Neural cell (in vitro differentiated cells): ENCODE measurements at regions not wholly inside any gene's neighbourhood (a gene's known extent, or its start where the extent isn't known, plus 50 kb on each side); places are given as distances from the start of the nearest gene placed in this dataset.

Experiments used
- H2AFZ ChIP-seq: fragments of 200-600, 300-800 bp; sonication (generic), shearing (Covaris generic); 2 replicates; pipeline ENCODE4 v1.6.0; 2014; ENCODE audit warnings: low read depth, mild to moderate bottlenecking, antibody characterized with exemption, low read length, moderate library complexity
- H3F3A ChIP-seq: fragments of 200-600 bp; shearing (Covaris generic); 2 replicates; pipeline ENCODE4 v1.6.1; 2016; ENCODE audit warnings: mild to moderate bottlenecking, moderate library complexity, mixed read lengths, antibody characterized with exemption, low read length; ENCODE audit not compliant: insufficient read depth, poor library complexity, severe bottlenecking
- H3K27ac ChIP-seq: fragments of 200-600, 300-800 bp; sonication (generic), shearing (Covaris generic); 2 replicates; pipeline ENCODE4 v1.5.1; 2014; ENCODE audit warnings: mild to moderate bottlenecking, low read length, moderate library complexity
- H3K27me3 ChIP-seq: fragments of 300-800, 200-600 bp; sonication (generic), shearing (Covaris generic); 2 replicates; pipeline ENCODE4 v1.6.0; 2014; ENCODE audit warnings: mild to moderate bottlenecking, low read depth, low read length, moderate library complexity; ENCODE audit not compliant: insufficient read depth
- H3K36me3 ChIP-seq: fragments of 300-800, 200-600 bp; sonication (generic), shearing (Covaris generic); 2 replicates; pipeline ENCODE4 v1.5.1; 2014; ENCODE audit warnings: mild to moderate bottlenecking, antibody characterized with exemption, low read length, moderate library complexity; ENCODE audit not compliant: insufficient read depth
- H3K4me2 ChIP-seq: fragments of 300-800, 200-600 bp; sonication (generic), shearing (Covaris generic); 2 replicates; pipeline ENCODE4 v1.6.0; 2014; ENCODE audit warnings: mild to moderate bottlenecking, low read length
- H3K4me3 ChIP-seq: fragments of 300-800, 200-600 bp; sonication (generic), shearing (Covaris generic); 2 replicates; pipeline ENCODE4 v1.5.1; 2014; ENCODE audit warnings: mild to moderate bottlenecking, low read length, moderate library complexity
- H3K79me2 ChIP-seq: fragments of 200-600 bp; shearing (Covaris generic); replicated peaks from 2 replicates; pipeline ENCODE4 v1.6.0; 2014; ENCODE audit warnings: mild to moderate bottlenecking, low read length, moderate library complexity; ENCODE audit not compliant: insufficient read depth
- H3K9ac ChIP-seq: fragments of 300-800, 200-600 bp; sonication (generic), shearing (Covaris generic); 2 replicates; pipeline ENCODE4 v1.6.1; 2016; ENCODE audit warnings: mild to moderate bottlenecking, low read length, mixed read lengths
- H3K9me2 ChIP-seq: fragments of 200-600 bp; shearing (Covaris generic); 2 replicates; pipeline ENCODE4 v1.6.1; 2016; ENCODE audit warnings: mild to moderate bottlenecking, low read length, mixed read lengths; ENCODE audit not compliant: insufficient read depth
- H3K9me3 ChIP-seq: fragments of 200-600, 300-800 bp; sonication (generic), shearing (Covaris generic); 2 replicates; pipeline ENCODE4 v1.6.1; 2016; ENCODE audit warnings: mild to moderate bottlenecking, mixed run types, low read length, moderate library complexity, mixed read lengths
- H4K20me1 ChIP-seq: fragments of 200-600 bp; shearing (Covaris generic); 2 replicates; pipeline ENCODE4 v1.6.1; 2016; ENCODE audit warnings: mild to moderate bottlenecking, mixed run types; ENCODE audit not compliant: insufficient read depth
- EP300 ChIP-seq: fragments of 450-650 bp; conservative IDR thresholded peaks from 2 replicates; pipeline ENCODE4 v1.6.1; 2014; ENCODE audit warnings: antibody characterized with exemption, mild to moderate bottlenecking, moderate library complexity; ENCODE audit not compliant: poor library complexity, severe bottlenecking
- EZH2 ChIP-seq: fragments of 200-600, 300-800 bp; shearing (Covaris generic), sonication (generic); IDR thresholded peaks from 2 replicates; pipeline ENCODE4 v1.6.1; 2014; ENCODE audit warnings: antibody characterized with exemption, low read length, borderline replicate concordance, mild to moderate bottlenecking; ENCODE audit not compliant: insufficient read depth, poor library complexity, severe bottlenecking
- MXI1 ChIP-seq: fragments of 450-650 bp; conservative IDR thresholded peaks from 2 replicates; pipeline ENCODE4 v1.6.1; 2014; ENCODE audit warnings: antibody characterized with exemption, mild to moderate bottlenecking; ENCODE audit not compliant: poor library complexity, severe bottlenecking
- POLR2AphosphoS5 ChIP-seq: IDR thresholded peaks from 2 replicates; pipeline ENCODE4 v1.6.1; 2012
- RAD21 ChIP-seq: fragments of 450-650 bp; conservative IDR thresholded peaks from 2 replicates; pipeline ENCODE4 v1.6.1; 2014; ENCODE audit warnings: antibody characterized with exemption, mild to moderate bottlenecking, moderate library complexity
- SMC3 ChIP-seq: fragments of 450-650 bp; conservative IDR thresholded peaks from 2 replicates; pipeline ENCODE4 v1.6.1; 2014; ENCODE audit warnings: antibody characterized with exemption, mild to moderate bottlenecking, moderate library complexity; ENCODE audit not compliant: poor library complexity
- TAF1 ChIP-seq: IDR thresholded peaks from 2 replicates; pipeline ENCODE4 v1.6.1; 2012; ENCODE audit warnings: low read depth
- TF ChIP-seq, protein P1 (sequence below): fragments of 450-650 bp; IDR thresholded peaks from 2 replicates; pipeline ENCODE4 v1.5.1; 2014; ENCODE audit warnings: antibody characterized with exemption, mild to moderate bottlenecking, moderate library complexity; ENCODE audit not compliant: poor library complexity, severe bottlenecking
- TF ChIP-seq, protein P2 (sequence below): IDR thresholded peaks from 2 replicates; pipeline ENCODE4 v1.6.1; 2012; ENCODE audit warnings: borderline replicate concordance

DNA sequence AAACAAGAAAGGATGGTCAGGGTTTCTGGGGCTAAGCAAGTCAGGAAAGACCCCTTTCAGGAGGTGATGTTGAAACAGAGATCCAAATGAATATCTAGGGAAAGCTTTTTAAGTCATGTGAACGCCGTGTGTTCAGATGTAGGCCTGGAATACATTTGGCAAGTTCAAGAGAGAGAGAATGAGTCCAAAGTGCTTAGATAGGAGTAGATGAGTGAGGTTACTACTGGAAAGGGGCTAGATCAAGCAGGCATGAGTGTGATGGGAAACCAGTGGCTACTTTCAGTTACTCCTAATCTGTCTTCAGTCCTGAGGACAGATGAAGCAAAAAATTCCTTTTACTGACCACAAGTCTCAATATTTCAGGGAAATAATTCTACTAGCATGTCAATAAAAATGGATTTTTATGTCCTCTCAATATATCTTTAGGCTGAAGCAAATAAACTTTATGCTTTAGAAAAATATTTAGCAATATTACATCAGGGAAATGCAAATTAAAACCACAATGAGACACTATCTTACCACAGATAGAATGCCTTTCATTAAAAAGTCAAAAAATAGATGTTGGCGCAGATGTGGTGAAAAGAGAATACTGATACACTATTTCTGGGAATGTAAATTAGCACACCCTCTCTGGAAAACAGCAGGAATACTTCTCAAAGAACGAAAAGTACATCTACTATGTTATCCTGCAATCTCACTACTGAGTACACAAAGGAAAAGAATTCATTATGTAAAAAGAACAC is 1085.0 kb upstream of the TENM4 start:
- H2AFZ ChIP-seq = no peak overlapping the region

DNA sequence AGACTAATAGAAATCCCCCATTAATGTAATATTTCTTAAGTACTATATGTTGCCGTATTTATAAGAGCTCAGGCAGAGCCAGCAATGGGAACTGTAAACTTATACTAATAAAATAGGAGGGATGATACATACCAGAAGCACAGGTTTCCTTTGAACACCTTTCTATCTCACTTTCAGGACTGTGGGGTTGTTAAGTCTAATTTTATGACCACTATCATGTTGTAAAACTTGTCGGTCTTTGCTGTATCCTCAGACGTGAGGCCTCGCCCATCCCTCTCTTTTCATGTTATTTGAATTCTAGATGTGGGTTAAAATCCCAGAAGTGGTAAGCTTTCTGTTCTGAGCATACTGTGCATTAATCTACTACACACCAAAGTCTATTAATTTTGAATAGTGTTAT is 1083.5 kb upstream of the TENM4 start:
- no peaks in the 10 kb centered on the region for H3K79me2 ChIP-seq

More for the DNA sequence above, 1085.0 kb upstream of the TENM4 start:
- Histone ChIP-seq H3K4me2 (no peak overlapping the region), H3K4me3 (no peak overlapping the region), H3K9me2 (no peaks in the 10 kb centered on the region), H3K79me2 (no peaks in the 10 kb centered on the region), H3K9me3 (no peaks in the 10 kb centered on the region), H3F3A (no peaks in the 10 kb centered on the region), H4K20me1 (no peaks in the 10 kb centered on the region), H3K9ac (no peak overlapping the region), H3K36me3 (no peaks in the 10 kb centered on the region), H3K27ac (no peak overlapping the region), H3K27me3 (no peaks in the 10 kb centered on the region)
- TF ChIP-seq, protein P1, sequence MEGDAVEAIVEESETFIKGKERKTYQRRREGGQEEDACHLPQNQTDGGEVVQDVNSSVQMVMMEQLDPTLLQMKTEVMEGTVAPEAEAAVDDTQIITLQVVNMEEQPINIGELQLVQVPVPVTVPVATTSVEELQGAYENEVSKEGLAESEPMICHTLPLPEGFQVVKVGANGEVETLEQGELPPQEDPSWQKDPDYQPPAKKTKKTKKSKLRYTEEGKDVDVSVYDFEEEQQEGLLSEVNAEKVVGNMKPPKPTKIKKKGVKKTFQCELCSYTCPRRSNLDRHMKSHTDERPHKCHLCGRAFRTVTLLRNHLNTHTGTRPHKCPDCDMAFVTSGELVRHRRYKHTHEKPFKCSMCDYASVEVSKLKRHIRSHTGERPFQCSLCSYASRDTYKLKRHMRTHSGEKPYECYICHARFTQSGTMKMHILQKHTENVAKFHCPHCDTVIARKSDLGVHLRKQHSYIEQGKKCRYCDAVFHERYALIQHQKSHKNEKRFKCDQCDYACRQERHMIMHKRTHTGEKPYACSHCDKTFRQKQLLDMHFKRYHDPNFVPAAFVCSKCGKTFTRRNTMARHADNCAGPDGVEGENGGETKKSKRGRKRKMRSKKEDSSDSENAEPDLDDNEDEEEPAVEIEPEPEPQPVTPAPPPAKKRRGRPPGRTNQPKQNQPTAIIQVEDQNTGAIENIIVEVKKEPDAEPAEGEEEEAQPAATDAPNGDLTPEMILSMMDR = no peak
- no peak for TF ChIP-seq MXI1
- no peak for TF ChIP-seq RAD21
- TF ChIP-seq TAF1 = no peak
- no peak for TF ChIP-seq SMC3
- TF ChIP-seq, protein P2, sequence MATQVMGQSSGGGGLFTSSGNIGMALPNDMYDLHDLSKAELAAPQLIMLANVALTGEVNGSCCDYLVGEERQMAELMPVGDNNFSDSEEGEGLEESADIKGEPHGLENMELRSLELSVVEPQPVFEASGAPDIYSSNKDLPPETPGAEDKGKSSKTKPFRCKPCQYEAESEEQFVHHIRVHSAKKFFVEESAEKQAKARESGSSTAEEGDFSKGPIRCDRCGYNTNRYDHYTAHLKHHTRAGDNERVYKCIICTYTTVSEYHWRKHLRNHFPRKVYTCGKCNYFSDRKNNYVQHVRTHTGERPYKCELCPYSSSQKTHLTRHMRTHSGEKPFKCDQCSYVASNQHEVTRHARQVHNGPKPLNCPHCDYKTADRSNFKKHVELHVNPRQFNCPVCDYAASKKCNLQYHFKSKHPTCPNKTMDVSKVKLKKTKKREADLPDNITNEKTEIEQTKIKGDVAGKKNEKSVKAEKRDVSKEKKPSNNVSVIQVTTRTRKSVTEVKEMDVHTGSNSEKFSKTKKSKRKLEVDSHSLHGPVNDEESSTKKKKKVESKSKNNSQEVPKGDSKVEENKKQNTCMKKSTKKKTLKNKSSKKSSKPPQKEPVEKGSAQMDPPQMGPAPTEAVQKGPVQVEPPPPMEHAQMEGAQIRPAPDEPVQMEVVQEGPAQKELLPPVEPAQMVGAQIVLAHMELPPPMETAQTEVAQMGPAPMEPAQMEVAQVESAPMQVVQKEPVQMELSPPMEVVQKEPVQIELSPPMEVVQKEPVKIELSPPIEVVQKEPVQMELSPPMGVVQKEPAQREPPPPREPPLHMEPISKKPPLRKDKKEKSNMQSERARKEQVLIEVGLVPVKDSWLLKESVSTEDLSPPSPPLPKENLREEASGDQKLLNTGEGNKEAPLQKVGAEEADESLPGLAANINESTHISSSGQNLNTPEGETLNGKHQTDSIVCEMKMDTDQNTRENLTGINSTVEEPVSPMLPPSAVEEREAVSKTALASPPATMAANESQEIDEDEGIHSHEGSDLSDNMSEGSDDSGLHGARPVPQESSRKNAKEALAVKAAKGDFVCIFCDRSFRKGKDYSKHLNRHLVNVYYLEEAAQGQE = no peak
- TF ChIP-seq POLR2AphosphoS5 = no peak
- no peak for TF ChIP-seq EZH2
- TF ChIP-seq EP300 = no peak

More for the DNA sequence above, 1083.5 kb upstream of the TENM4 start:
- H3K4me2 ChIP-seq = no peak overlapping the region
- H3K27ac ChIP-seq = no peak overlapping the region
- TF ChIP-seq EZH2 = no peak
- TF ChIP-seq POLR2AphosphoS5 = no peak
- no peak for TF ChIP-seq RAD21
- TF ChIP-seq TAF1 = no peak
- TF ChIP-seq, protein P1 = no peak
- TF ChIP-seq, protein P2 = no peak
- TF ChIP-seq SMC3 = no peak
- no peak for TF ChIP-seq MXI1
- no peaks in the 10 kb centered on the region for H4K20me1 ChIP-seq
- no peak overlapping the region for H2AFZ ChIP-seq
- no peaks in the 10 kb centered on the region for H3K9me3 ChIP-seq
- H3K9me2 ChIP-seq = no peaks in the 10 kb centered on the region
- no peaks in the 10 kb centered on the region for H3F3A ChIP-seq
- no peak overlapping the region for H3K4me3 ChIP-seq
- no peaks in the 10 kb centered on the region for H3K27me3 ChIP-seq
- H3K36me3 ChIP-seq = no peaks in the 10 kb centered on the region
- no peak overlapping the region for H3K9ac ChIP-seq
